SKM-1 treated with dmso at 0.1 percent for 144 hours (cell line): ENCODE measurements at regions not wholly inside any gene's neighbourhood (a gene's known extent, or its start where the extent isn't known, plus 50 kb on each side); places are given as distances from the start of the nearest gene placed in this dataset.

Experiments used
- DNase-seq: peaks from one replicate; lab custom pipeline; 2025; ENCODE audit not compliant: unreplicated experiment; lab: John Stamatoyannopoulos, UW

DNA sequence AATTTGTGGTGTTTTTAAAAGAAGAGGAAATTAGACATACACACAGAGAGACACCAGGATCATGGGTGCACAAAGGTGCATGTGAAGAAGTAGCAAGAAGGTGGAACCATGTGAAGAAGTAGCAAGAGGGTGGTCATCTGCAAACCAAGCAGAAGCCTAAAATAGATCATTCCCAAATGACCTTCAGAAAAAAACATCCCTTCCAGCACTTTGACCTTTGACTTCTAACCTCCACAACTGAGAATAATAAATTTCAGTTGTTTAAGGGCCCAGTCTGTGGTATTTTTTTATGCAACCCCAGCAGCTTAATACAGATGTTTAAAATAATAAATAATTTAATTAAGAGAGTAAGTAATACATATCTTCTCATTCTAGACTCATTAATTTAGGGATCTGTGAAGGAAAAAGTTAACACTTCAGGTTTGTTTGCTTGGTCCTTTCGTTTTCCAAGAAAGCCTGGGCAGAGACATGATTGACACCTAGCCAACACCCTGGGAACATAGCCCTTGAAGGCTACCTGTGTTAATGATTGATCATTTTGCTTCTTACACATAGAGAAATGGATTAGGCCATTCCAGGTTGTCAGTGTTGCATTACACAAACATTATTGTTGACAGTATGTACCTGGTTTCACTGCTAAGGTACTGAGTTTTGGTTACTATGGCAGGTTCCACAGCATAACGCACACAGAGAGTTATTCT, 1331.2 kb upstream of the GBE1 start:
- no peak for DNase-seq

DNA sequence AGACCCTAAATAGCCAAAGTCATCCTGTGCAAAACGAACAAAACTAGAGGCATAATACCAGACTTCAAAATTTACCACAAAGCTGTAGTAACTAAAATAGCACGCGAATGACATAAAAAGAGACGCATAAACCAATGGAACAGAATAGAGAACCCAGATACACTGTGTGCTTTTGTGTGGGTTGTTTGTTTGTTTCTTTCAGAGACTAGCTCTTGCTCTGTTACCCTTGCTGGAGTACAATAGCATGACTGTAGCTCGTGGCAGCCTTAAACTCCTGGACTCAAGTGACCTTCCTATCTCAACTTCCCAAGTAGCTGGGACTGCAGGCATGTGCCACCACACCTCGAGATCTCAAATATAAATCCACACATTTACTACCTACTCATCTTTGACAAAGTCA, 1314.6 kb upstream of the GBE1 start:
- DNase-seq, result no peak

GRCh38 chr3:83074485-83074884, 1313.0 kb upstream of the GBE1 start:
- DNase-seq, result no peak

DNA sequence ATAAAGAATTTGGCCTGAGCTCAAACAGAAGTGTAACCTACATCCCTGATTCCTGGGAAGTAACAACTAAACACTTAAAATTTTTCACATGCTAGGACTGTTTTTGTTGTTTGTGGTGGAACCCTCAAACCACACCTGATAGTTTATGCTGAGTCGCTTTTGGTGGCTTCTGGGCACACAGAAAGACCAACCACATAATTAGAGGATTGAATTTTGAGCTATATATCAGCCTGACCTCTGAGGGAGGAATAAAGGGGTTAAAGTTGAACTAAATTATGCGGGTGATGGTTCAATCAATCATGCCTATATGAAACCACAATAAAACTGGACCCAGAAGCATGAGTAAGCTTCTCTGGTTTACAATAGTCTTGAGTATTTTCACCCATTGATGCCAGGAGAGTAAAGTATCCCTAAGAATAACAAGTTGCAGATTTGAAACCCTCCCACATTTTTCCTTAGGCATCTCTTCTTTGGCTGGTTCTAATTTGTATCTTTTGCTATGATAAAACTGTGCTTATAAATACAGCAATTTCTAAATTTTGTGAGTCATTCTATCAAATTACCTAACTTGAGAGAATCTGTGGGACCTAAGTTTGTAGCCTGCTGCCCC, 1304.5 kb upstream of the GBE1 start:
- DNase-seq, result no peak

- no peak for DNase-seq
Measured at GRCh38 chr3:83063446-83063845, 1302.0 kb upstream of the GBE1 start.

- no peak for DNase-seq
Measured at GRCh38 chr3:83048556-83048955, 1287.1 kb upstream of the GBE1 start.

DNA sequence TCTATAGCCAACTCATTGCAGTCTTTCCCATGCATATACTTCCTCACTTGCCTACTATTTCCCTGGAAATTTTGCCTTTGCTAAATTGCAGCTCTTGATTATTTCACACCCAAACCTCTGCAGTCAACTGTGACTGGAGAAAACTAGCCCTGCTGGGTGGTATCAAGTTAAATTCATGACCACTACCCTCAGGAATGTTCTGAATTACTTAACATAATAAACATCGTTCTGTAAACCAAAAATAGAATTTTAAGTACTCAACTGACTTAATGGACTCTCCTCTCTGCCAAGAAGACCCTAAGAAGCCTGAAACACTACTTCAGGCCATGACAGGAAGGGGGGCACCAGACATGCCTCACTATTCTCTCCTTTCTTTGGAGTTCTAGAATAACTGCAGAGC, 1278.0 kb upstream of the GBE1 start:
- DNase-seq, result no peak

GRCh38 chr3:83035704-83036010, 1274.2 kb upstream of the GBE1 start:
- DNase-seq, result no peak

GRCh38 chr3:83034806-83035703, 1273.6 kb upstream of the GBE1 start:
- DNase-seq, result no peak

DNA sequence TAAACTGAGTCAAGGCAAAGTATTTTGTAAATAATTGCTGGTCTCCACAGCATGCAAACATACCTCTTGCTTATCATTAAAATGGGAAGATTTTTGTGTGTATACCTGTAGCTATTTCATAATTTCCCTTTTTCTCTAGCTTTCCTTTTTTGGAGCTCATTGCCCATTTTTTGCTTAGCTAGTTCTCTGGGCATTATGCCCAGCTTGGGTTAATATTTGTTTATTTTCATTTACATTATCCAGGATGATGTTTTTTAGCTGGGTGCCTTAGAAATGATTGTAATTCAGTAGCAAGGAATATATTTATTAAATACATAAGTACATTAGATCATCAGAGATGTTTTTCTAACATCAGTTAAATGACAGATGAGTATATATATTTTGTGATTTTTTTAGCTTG, 1271.7 kb upstream of the GBE1 start:
- DNase-seq, result no peak

DNA sequence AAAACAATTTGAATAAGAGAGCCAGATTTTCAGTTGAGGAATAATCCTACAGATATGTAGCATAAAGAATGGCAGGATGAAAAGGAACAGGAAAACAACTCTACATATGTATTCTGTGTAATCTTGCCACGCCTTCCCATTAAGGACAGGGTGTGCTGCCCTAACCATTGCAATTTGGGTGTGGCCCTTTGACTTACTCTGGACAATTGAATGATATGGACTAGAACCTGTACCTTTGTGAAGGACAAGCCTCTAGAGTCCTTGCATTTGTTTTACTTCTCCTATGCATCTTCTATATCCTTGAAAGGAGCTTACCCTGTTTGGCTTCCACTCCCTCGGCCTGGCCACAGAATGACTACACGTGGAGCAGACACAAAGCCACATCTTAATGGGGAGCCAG, 1261.6 kb upstream of the GBE1 start:
- no peak for DNase-seq

GRCh38 chr3:83011481-83011880, 1250.0 kb upstream of the GBE1 start:
- DNase-seq, result no peak

DNA sequence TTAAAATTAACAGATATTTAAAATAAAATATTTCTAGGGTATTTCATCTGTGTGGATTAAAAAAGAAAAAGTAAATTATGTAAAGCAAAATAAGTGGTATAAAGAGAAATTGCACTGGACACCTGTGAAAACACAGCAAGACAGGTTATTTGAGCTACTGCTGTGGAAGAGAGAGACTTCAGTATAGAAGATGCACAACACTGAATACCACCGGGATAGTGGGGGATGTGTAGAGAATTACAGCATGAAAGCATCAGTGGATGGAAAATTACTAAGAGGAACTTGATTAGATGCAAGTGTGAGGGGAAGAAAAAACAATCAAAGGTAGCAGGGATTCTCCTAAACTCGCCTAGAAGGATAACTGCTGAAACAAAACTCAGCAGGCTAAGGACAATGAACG, 1242.5 kb upstream of the GBE1 start:
- DNase-seq, result no peak

DNA sequence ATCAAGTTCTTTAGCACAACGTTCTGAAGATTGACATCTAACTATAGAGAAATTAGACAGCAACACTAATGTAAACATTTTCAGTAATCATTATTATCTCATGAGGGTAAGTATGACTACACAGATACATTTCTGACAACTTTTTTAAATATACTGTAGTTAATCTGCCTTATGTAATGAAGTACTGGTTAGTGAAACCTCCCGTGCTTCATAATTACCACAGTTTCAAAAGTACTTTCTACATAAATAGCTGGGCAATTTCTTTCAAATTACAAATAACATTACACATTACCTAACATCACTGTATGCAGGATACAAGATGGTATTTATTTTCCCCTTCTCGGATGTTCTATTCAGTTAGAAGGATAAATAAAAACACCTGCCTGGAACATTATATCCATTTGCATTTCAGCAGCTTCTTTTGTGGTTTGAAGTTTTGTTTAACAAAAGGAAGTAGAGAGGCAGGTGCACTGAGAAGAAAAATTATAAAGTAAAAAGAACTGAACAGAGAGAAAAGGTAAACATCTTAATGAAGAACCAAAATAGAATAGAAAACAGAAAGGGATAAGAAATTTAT, 1241.5 kb upstream of the GBE1 start:
- no peak for DNase-seq

DNA sequence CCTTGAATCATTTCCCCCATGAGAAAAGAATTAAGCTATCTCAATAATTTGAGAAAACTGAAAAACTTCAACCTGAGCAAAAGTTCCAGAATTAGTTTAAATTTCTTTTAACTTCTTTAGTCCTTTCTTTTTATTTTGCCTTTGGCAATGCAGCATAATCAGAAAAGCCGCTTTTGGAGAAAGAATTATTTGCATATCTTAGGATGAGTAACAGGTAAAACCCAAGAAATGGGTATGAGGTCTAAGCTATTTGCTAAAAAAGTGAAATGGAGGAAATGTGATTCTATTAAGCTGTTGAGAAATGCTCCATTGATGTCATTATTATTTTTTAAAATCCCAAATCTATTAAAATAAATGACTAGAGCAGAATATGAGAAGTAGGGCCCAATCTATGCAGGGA, 1238.3 kb upstream of the GBE1 start:
- no peak for DNase-seq

DNA sequence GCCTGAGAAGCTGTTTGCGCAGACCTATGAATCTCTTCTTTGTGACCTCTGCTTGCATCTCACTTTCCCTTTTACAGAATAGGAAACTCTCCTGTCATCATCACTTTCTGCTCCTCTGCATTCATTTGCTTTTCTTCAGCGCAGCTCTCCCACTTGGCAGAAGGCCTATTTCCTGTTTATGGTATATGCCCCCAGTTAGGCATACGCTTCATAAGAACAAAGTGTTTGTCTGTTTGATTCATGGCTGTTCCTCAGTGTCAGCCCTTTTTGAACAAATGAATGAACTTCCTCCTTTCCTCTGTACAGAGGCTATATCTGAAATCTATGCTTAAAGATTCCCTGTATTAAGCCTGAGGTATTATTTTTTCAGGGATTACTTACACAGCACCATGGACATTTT, 1216.9 kb upstream of the GBE1 start:
- no peak for DNase-seq

DNA sequence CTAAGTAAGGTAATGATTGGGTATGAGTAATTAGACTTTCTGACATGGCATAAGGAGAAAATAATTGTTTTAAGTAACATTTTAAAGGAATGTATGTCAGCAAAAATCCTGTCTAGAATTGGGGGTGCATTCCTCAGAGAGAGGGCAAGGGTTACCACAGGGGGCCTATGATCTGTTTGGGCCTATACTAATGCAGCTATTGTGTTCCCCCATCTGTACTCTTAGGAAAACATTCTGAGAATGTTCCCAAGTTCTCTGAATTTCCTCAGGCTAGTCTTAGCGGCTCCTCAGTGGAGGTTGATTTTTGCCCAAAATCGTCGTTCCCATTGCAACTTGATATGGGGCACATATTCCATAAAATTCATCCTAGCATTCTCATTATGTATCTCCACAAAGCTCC, 1216.4 kb upstream of the GBE1 start:
- no peak for DNase-seq

- no peak for DNase-seq
Measured at GRCh38 chr3:82973791-82974190, 1212.3 kb upstream of the GBE1 start.

DNA sequence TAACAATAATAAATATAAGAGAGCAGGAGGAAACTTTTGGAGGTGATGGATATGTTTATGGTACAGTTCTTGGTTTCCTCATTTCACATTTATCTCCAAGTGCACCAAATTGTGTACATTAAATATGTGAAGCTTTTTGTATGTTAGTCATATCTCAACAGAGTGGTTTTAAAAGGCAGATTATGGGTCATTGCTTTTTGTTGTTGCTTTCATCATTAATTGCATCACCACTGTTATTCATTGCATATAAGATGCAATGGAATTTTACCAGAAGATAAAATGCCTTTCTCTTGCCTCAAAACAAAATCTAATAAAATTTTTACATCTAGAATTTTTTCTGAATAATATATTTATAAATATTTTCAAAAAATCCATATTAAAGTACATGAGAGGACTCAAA, 1198.9 kb upstream of the GBE1 start:
- no peak for DNase-seq

GRCh38 chr3:82957696-82958095, 1196.3 kb upstream of the GBE1 start:
- DNase-seq, result no peak

- no peak for DNase-seq
Measured at GRCh38 chr3:82957079-82957478, 1195.6 kb upstream of the GBE1 start.

GRCh38 chr3:82954486-82954885, 1193.0 kb upstream of the GBE1 start:
- no peak for DNase-seq
